ENCODE measurements at regions not wholly inside any gene's neighbourhood (a gene's known extent, or its start where the extent isn't known, plus 50 kb on each side); places are given as distances from the start of the nearest gene placed in this dataset.

DNA sequence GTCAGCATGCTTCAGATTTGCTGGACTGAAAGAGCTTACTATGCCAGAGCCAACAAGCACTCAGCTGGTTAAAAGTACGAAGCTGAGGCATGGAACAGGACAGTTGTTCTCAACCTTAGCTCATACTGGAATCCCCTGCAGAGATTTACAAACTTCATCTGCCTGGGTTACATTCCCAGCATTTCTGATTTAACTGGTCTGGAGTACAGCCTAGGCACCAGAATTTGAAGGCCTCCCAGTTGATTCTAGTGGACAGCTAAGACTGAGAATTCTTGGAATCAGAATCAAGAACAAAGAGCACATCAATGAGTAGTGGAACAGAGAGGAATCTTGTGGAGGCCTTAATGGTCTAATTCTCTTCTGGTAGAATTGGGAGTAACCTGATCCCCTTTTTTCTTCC lies 298.2 kb upstream of the NXPH2 start:
- Histone ChIP-seq H3K4me2 (ENCODE audit: low read depth, low read length, poor library complexity, severe bottlenecking) (no peak overlapping the region), H3K9ac (ENCODE audit: low read length) (no peak overlapping the region)

DNA sequence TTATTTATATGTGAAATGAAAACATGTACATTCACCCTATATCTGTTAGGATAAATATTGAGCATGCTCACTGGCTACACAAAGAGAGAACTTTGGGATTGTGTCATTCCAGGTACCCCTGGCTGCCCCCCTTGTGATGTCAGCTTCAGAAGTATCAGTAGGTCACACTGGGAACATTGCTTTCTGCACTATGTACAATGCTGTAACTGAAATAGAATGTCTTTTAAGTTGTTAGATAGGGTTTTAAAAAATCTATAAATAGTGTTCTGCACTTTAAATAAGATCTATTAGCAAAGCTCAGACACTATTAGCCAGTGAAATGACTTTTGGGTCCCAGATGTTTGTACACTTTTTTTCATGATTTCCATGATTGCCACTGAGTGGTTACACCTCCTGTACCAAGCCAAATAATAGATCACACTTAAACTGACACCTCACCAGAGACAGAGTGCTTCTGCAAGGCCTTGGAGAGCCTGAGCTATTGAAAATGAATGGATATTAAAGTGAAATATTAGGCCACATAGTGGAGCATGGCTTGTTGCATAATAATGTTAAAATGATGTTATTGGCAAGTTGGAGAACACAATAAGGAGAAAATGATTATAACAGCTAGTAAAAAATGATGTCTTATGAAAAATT lies 297.0 kb upstream of the NXPH2 start:
- H3K9ac ChIP-seq (ENCODE audit: low read length) = no peak overlapping the region
- H3K4me3 ChIP-seq (ENCODE audit: insufficient read depth, low read length, poor library complexity, severe bottlenecking) = no peak overlapping the region
- no peaks in the 10 kb centered on the region for H3K36me3 ChIP-seq (ENCODE audit: low read length)
- no peak overlapping the region for H2AFZ ChIP-seq (ENCODE audit: low read depth, low read length, severe bottlenecking)
- H4K20me1 ChIP-seq (ENCODE audit: low read depth, low read length) = no peaks in the 10 kb centered on the region
- no peak overlapping the region for H3K27ac ChIP-seq (ENCODE audit: low read depth, low read length)
- no peaks in the 10 kb centered on the region for H3K27me3 ChIP-seq (ENCODE audit: low read length)
- H3K9me2 ChIP-seq (replicated peaks; ENCODE audit: insufficient read depth, low read length) = no peaks in the 10 kb centered on the region; the same call in 1 of the 2 replicates
- no peaks in the 10 kb centered on the region for H3F3A ChIP-seq (ENCODE audit: insufficient read depth)
- TF ChIP-seq, protein P1, sequence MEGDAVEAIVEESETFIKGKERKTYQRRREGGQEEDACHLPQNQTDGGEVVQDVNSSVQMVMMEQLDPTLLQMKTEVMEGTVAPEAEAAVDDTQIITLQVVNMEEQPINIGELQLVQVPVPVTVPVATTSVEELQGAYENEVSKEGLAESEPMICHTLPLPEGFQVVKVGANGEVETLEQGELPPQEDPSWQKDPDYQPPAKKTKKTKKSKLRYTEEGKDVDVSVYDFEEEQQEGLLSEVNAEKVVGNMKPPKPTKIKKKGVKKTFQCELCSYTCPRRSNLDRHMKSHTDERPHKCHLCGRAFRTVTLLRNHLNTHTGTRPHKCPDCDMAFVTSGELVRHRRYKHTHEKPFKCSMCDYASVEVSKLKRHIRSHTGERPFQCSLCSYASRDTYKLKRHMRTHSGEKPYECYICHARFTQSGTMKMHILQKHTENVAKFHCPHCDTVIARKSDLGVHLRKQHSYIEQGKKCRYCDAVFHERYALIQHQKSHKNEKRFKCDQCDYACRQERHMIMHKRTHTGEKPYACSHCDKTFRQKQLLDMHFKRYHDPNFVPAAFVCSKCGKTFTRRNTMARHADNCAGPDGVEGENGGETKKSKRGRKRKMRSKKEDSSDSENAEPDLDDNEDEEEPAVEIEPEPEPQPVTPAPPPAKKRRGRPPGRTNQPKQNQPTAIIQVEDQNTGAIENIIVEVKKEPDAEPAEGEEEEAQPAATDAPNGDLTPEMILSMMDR (IDR thresholded peaks at IDR 0.05; ENCODE audit: insufficient read depth, low read length, poor library complexity, severe bottlenecking) = no peak
- TF ChIP-seq EZH2phosphoT487 (conservative IDR thresholded peaks at IDR 0.05; ENCODE audit: low read length) = no peak
- H3K4me2 ChIP-seq (ENCODE audit: low read depth, low read length, poor library complexity, severe bottlenecking) = no peak overlapping the region
- H3K79me2 ChIP-seq (ENCODE audit: insufficient read depth, low read length) = no peaks in the 10 kb centered on the region
- H3K9me3 ChIP-seq (ENCODE audit: insufficient read depth, low read length) = no peaks in the 10 kb centered on the region; the same call in 1 of the 2 replicates

More for the DNA sequence above, 298.2 kb upstream of the NXPH2 start:
- Histone ChIP-seq H3K9me3 (ENCODE audit: insufficient read depth, low read length) (no peaks in the 10 kb centered on the region; the same call in 1 of the 2 replicates), H3K27ac (ENCODE audit: low read depth, low read length) (no peak overlapping the region), H2AFZ (ENCODE audit: low read depth, low read length, severe bottlenecking) (no peak overlapping the region), H3F3A (ENCODE audit: insufficient read depth) (no peaks in the 10 kb centered on the region), H3K36me3 (ENCODE audit: low read length) (no peaks in the 10 kb centered on the region), H4K20me1 (ENCODE audit: low read depth, low read length) (no peaks in the 10 kb centered on the region), H3K4me3 (ENCODE audit: insufficient read depth, low read length, poor library complexity, severe bottlenecking) (no peak overlapping the region), H3K27me3 (ENCODE audit: low read length) (no peaks in the 10 kb centered on the region), H3K9me2 (replicated peaks; ENCODE audit: insufficient read depth, low read length) (no peaks in the 10 kb centered on the region; the same call in 1 of the 2 replicates), H3K79me2 (ENCODE audit: insufficient read depth, low read length) (no peaks in the 10 kb centered on the region)
- no peak for TF ChIP-seq EZH2phosphoT487 (conservative IDR thresholded peaks at IDR 0.05; ENCODE audit: low read length)
- TF ChIP-seq, protein P1 (IDR thresholded peaks at IDR 0.05; ENCODE audit: insufficient read depth, low read length, poor library complexity, severe bottlenecking) = no peak

DNA sequence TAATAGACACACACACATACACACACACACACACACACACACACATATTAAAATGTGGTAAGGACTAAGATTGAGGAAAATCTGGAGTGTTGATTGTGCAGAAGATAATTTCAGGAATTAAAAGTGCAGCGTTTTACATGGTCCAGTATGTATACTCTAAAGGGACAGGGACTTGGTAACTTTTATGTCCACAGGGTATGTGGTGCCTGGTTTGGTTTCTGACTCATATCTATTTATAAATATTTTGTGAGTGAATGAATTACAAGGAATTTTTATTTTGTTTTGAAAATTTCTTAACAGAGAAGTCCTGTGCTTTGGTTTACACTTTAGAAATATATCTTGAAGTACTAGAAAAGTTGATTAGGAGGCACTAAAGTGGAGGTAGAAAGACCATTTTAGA lies 287.7 kb upstream of the NXPH2 start:
- Histone ChIP-seq H2AFZ (ENCODE audit: low read depth, low read length, severe bottlenecking) (no peak overlapping the region), H3K4me3 (ENCODE audit: insufficient read depth, low read length, poor library complexity, severe bottlenecking) (no peak overlapping the region)
- TF ChIP-seq, protein P1 (IDR thresholded peaks at IDR 0.05; ENCODE audit: insufficient read depth, low read length, poor library complexity, severe bottlenecking) = no peak
- no peak for TF ChIP-seq EZH2phosphoT487 (conservative IDR thresholded peaks at IDR 0.05; ENCODE audit: low read length)

More for the DNA sequence above, 287.7 kb upstream of the NXPH2 start:
- Histone ChIP-seq H3K4me2 (ENCODE audit: low read depth, low read length, poor library complexity, severe bottlenecking) (no peak overlapping the region), H3K27ac (ENCODE audit: low read depth, low read length) (no peak overlapping the region), H3K36me3 (ENCODE audit: low read length) (no peaks in the 10 kb centered on the region), H4K20me1 (ENCODE audit: low read depth, low read length) (no peaks in the 10 kb centered on the region), H3K27me3 (ENCODE audit: low read length) (no peaks in the 10 kb centered on the region), H3K9me2 (replicated peaks; ENCODE audit: insufficient read depth, low read length) (no peaks in the 10 kb centered on the region), H3F3A (ENCODE audit: insufficient read depth) (no peaks in the 10 kb centered on the region), H3K79me2 (ENCODE audit: insufficient read depth, low read length) (no peaks in the 10 kb centered on the region), H3K9me3 (ENCODE audit: insufficient read depth, low read length) (no peaks in the 10 kb centered on the region), H3K9ac (ENCODE audit: low read length) (no peak overlapping the region)
